Fibroblast of lung (primary cell): ENCODE measurements at regions not wholly inside any gene's neighbourhood (a gene's known extent, or its start where the extent isn't known, plus 50 kb on each side); places are given as distances from the start of the nearest gene placed in this dataset.

Experiments
- DNase-seq, 2 donors: peaks; one replicate each; pipeline versions ENCODE4 v3.0.0 to v3.0.0-alpha.2; 2010; ENCODE audit warnings: low read depth in 2 of 2
- H2AFZ ChIP-seq: 2 replicates; pipeline ENCODE4 v1.5.1; 2012; ENCODE audit warnings: low read length, control low read depth, inconsistent platforms
- H3K27ac ChIP-seq: 2 replicates; pipeline ENCODE4 v1.5.1; 2011; ENCODE audit warnings: low read length, control low read depth; ENCODE audit not compliant: insufficient read depth
- H3K27me3 ChIP-seq: 2 replicates; pipeline ENCODE4 v1.5.1; 2011; ENCODE audit warnings: mild to moderate bottlenecking, low read length; ENCODE audit not compliant: control insufficient read depth, insufficient read depth
- H3K36me3 ChIP-seq: 2 replicates; pipeline ENCODE4 v1.5.1; 2011; ENCODE audit warnings: low read length; ENCODE audit not compliant: control insufficient read depth, insufficient read depth
- H3K4me1 ChIP-seq: 2 replicates; pipeline ENCODE4 v1.5.1; 2011; ENCODE audit warnings: low read length; ENCODE audit not compliant: control insufficient read depth, insufficient read depth; ENCODE audit errors: extremely low read depth
- H3K4me2 ChIP-seq: 2 replicates; pipeline ENCODE4 v1.5.1; 2011; ENCODE audit warnings: low read length, control low read depth; ENCODE audit not compliant: insufficient read depth; ENCODE audit errors: extremely low read depth
- H3K4me3 ChIP-seq, 4 experiments: fragments of 200-600 bp in 1 of 4; sonication (generic) in 1 of 4; replicated peaks in 1 of 4; 2 replicates each; pipeline ENCODE4 v1.5.1; 2011 to 2016; ENCODE audit warnings: low read length in 4 of 4, low read depth in 3 of 4, mild to moderate bottlenecking in 3 of 4, control low read depth in 2 of 4, inconsistent platforms in 1 of 4, mixed read lengths in 1 of 4; ENCODE audit not compliant: insufficient read depth in 1 of 4; ENCODE audit errors: control extremely low read depth in 1 of 4
- H3K79me2 ChIP-seq: 2 replicates; pipeline ENCODE4 v1.5.1; 2012; ENCODE audit warnings: mild to moderate bottlenecking, low read length, inconsistent platforms; ENCODE audit not compliant: control insufficient read depth, insufficient read depth
- H3K9ac ChIP-seq: 2 replicates; pipeline ENCODE4 v1.5.1; 2011; ENCODE audit warnings: mild to moderate bottlenecking, low read length, control low read depth; ENCODE audit not compliant: insufficient read depth
- H3K9me3 ChIP-seq: 2 replicates; pipeline ENCODE4 v1.5.1; 2012; ENCODE audit warnings: low read depth, low read length; ENCODE audit not compliant: control insufficient read depth, insufficient read depth
- H4K20me1 ChIP-seq: 2 replicates; pipeline ENCODE4 v1.5.1; 2011; ENCODE audit warnings: low read length; ENCODE audit not compliant: control insufficient read depth, insufficient read depth; ENCODE audit errors: extremely low read depth
- EZH2 ChIP-seq: IDR thresholded peaks from 2 replicates; pipeline ENCODE4 v1.5.1; 2012; ENCODE audit warnings: low read length, control low read depth, mild to moderate bottlenecking; ENCODE audit errors: missing control alignments
- TF ChIP-seq, protein P1 (sequence below), 2 donors: IDR thresholded peaks in 1 of 2; conservative IDR thresholded peaks in 1 of 2; 1 replicate in 1 of 2; 2 replicates in 1 of 2; pipeline ENCODE4 v1.5.1; 2011 to 2012; ENCODE audit warnings: low read length in 2 of 2, control low read depth in 1 of 2, inconsistent platforms in 1 of 2, low read depth in 1 of 2, mild to moderate bottlenecking in 1 of 2

GRCh38 chr7:124330731-124331407, 298.0 kb upstream of the TMEM229A start:
- Histone ChIP-seq H2AFZ (no peak overlapping the region), H3K27me3 (no peaks in the 10 kb centered on the region), H3K4me2 (no peak overlapping the region), H3K36me3 (no peaks in the 10 kb centered on the region), H3K9me3 (no peaks in the 10 kb centered on the region), H3K9ac (no peak overlapping the region), H3K4me1 (no peaks in the 10 kb centered on the region), H4K20me1 (no peaks in the 10 kb centered on the region), H3K4me3 (no peak overlapping the region), H3K79me2 (no peaks in the 10 kb centered on the region), H3K27ac (no peak overlapping the region)
- no peak for TF ChIP-seq EZH2
- TF ChIP-seq, protein P1, sequence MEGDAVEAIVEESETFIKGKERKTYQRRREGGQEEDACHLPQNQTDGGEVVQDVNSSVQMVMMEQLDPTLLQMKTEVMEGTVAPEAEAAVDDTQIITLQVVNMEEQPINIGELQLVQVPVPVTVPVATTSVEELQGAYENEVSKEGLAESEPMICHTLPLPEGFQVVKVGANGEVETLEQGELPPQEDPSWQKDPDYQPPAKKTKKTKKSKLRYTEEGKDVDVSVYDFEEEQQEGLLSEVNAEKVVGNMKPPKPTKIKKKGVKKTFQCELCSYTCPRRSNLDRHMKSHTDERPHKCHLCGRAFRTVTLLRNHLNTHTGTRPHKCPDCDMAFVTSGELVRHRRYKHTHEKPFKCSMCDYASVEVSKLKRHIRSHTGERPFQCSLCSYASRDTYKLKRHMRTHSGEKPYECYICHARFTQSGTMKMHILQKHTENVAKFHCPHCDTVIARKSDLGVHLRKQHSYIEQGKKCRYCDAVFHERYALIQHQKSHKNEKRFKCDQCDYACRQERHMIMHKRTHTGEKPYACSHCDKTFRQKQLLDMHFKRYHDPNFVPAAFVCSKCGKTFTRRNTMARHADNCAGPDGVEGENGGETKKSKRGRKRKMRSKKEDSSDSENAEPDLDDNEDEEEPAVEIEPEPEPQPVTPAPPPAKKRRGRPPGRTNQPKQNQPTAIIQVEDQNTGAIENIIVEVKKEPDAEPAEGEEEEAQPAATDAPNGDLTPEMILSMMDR (conservative IDR thresholded peaks at IDR 0.05 in 1 of 2, IDR thresholded peaks at IDR 0.05 in 1 of 2; ENCODE audit: low read depth in 1 of 2, low read length in 2 of 2) = no peak
- DNase-seq = no peak

- Histone ChIP-seq H3K9me3 (no peaks in the 10 kb centered on the region), H3K4me1 (no peaks in the 10 kb centered on the region), H3K36me3 (no peaks in the 10 kb centered on the region), H3K4me2 (no peak overlapping the region), H4K20me1 (no peaks in the 10 kb centered on the region), H3K4me3 (no peak overlapping the region), H3K27me3 (no peaks in the 10 kb centered on the region), H2AFZ (no peak overlapping the region), H3K79me2 (no peaks in the 10 kb centered on the region), H3K9ac (no peak overlapping the region), H3K27ac (no peak overlapping the region)
- TF ChIP-seq, protein P1 (conservative IDR thresholded peaks at IDR 0.05 in 1 of 2, IDR thresholded peaks at IDR 0.05 in 1 of 2; ENCODE audit: low read depth in 1 of 2, low read length in 2 of 2) = no peak
- no peak for TF ChIP-seq EZH2
- no peak for DNase-seq
Observed at GRCh38 chr7:124328774-124329173, 295.9 kb upstream of the TMEM229A start.

- no peaks in the 10 kb centered on the region for H3K79me2 ChIP-seq
- no peaks in the 10 kb centered on the region for H3K36me3 ChIP-seq
- H3K4me1 ChIP-seq = no peaks in the 10 kb centered on the region
- no peaks in the 10 kb centered on the region for H3K27me3 ChIP-seq
- no peak overlapping the region for H3K27ac ChIP-seq
- no peak for TF ChIP-seq EZH2
- TF ChIP-seq, protein P1 (conservative IDR thresholded peaks at IDR 0.05 in 1 of 2, IDR thresholded peaks at IDR 0.05 in 1 of 2; ENCODE audit: low read depth in 1 of 2, low read length in 2 of 2) = no peak
- H3K4me2 ChIP-seq = no peak overlapping the region
- DNase-seq = no peak
- H4K20me1 ChIP-seq = no peaks in the 10 kb centered on the region
- H3K9ac ChIP-seq = no peak overlapping the region
- no peak overlapping the region for H2AFZ ChIP-seq
- H3K9me3 ChIP-seq = no peaks in the 10 kb centered on the region
- no peak overlapping the region for H3K4me3 ChIP-seq
Observed at GRCh38 chr7:124324262-124324661, 291.4 kb upstream of the TMEM229A start.
